SK-N-SH (cell line): ENCODE measurements at regions not wholly inside any gene's neighbourhood (a gene's known extent, or its start where the extent isn't known, plus 50 kb on each side); places are given as distances from the start of the nearest gene placed in this dataset.

Experiments
- CTCF ChIA-PET: fragments of 300-600, 350-600 bp; formaldehyde crosslinking; extraction: SDS; loops from one replicate; lab custom pipeline; 2021; lab: Yijun Ruan, JAX
- POLR2A ChIA-PET: fragments of 350-600 bp; sonication (Branson Sonifier 250); formaldehyde crosslinking; extraction: SDS; loops from one replicate; lab custom pipeline; 2020; ENCODE audit warnings: antibody characterized with exemption, inconsistent platforms; lab: Yijun Ruan, JAX
- DNase-seq: peaks from one replicate; pipeline ENCODE4 v3.0.0; 2012
- H2AFZ ChIP-seq: fragments of 200-600 bp; sonication (generic); 2 replicates; pipeline ENCODE4 v1.8.1; 2016; ENCODE audit warnings: antibody characterized with exemption, mild to moderate bottlenecking, low read depth
- H3F3A ChIP-seq: fragments of 200-600 bp; sonication (generic); replicated peaks from 2 replicates; pipeline ENCODE3; 2016; ENCODE audit warnings: antibody characterized with exemption, mild to moderate bottlenecking; ENCODE audit not compliant: insufficient read depth
- H3K27ac ChIP-seq, 2 experiments: fragments of 200-500 bp in 1 of 2; fragments of 200-600 bp in 1 of 2; sonication (Bioruptor generic) in 1 of 2; sonication (generic), shearing (Covaris generic) in 1 of 2; 2 replicates each; pipeline versions ENCODE4 v1.5.1 to v1.6.1; 2014 to 2016; ENCODE audit warnings: low read depth in 2 of 2, inconsistent platforms in 1 of 2, low read length in 1 of 2, mild to moderate bottlenecking in 1 of 2, mixed read lengths in 1 of 2
- H3K27me3 ChIP-seq: fragments of 200-600 bp; sonication (generic), shearing (Covaris generic); 2 replicates; pipeline ENCODE4 v1.6.1; 2016; ENCODE audit warnings: mixed run types; ENCODE audit not compliant: insufficient read depth
- H3K36me3 ChIP-seq, 2 experiments: fragments of 200-500 bp in 1 of 2; fragments of 200-600 bp in 1 of 2; sonication (Bioruptor generic) in 1 of 2; sonication (generic) in 1 of 2; replicated peaks in 1 of 2; 2 replicates each; pipeline versions ENCODE3 to v1.5.1; 2014 to 2016; ENCODE audit warnings: low read length in 1 of 2, mild to moderate bottlenecking in 1 of 2; ENCODE audit not compliant: insufficient read depth in 2 of 2, control insufficient read depth in 1 of 2
- H3K4me1 ChIP-seq, 2 experiments: fragments of 200-500 bp in 1 of 2; fragments of 200-600 bp in 1 of 2; sonication (Bioruptor generic) in 1 of 2; sonication (generic), shearing (Covaris generic) in 1 of 2; 2 replicates each; pipeline versions ENCODE4 v1.5.1 to v1.6.1; 2014 to 2016; ENCODE audit warnings: low read depth in 1 of 2, low read length in 1 of 2, mixed run types in 1 of 2; ENCODE audit not compliant: insufficient read depth in 2 of 2, control insufficient read depth in 1 of 2
- H3K4me2 ChIP-seq: fragments of 200-600 bp; sonication (generic), shearing (Covaris generic); 2 replicates; pipeline ENCODE4 v1.6.1; 2017; ENCODE audit warnings: mixed run types
- H3K4me3 ChIP-seq, 2 experiments: fragments of 200-500 bp in 1 of 2; fragments of 200-600 bp in 1 of 2; sonication (Bioruptor generic) in 1 of 2; sonication (generic), shearing (Covaris generic) in 1 of 2; 2 replicates each; pipeline versions ENCODE4 v1.5.1 to v1.8.1; 2014 to 2016; ENCODE audit warnings: low read depth in 2 of 2, inconsistent platforms in 1 of 2, low read length in 1 of 2, mild to moderate bottlenecking in 1 of 2, mixed read lengths in 1 of 2, moderate library complexity in 1 of 2
- H3K79me2 ChIP-seq: fragments of 200-600 bp; sonication (generic); 2 replicates; pipeline ENCODE4 v1.8.1; 2017; ENCODE audit warnings: mild to moderate bottlenecking; ENCODE audit not compliant: insufficient read depth
- H3K9ac ChIP-seq: fragments of 200-600 bp; sonication (generic); 2 replicates; pipeline ENCODE4 v1.6.1; 2017; ENCODE audit warnings: mixed run types
- H3K9me2 ChIP-seq: fragments of 200-600 bp; sonication (generic); 2 replicates; pipeline ENCODE4 v1.6.1; 2017; ENCODE audit warnings: mixed run types
- H3K9me3 ChIP-seq: fragments of 200-600 bp; sonication (generic); 2 replicates; pipeline ENCODE4 v1.6.1; 2017; ENCODE audit warnings: mixed run types, mild to moderate bottlenecking, moderate library complexity
- H4K20me1 ChIP-seq: fragments of 200-600 bp; sonication (generic); 2 replicates; pipeline ENCODE4 v1.6.1; 2017; ENCODE audit warnings: mild to moderate bottlenecking, mixed run types; ENCODE audit not compliant: insufficient read depth
- EP300 ChIP-seq, 2 experiments: IDR thresholded peaks; 2 replicates each; pipeline versions ENCODE4 v1.4.0 to v1.6.1; 2012; ENCODE audit warnings: borderline replicate concordance in 1 of 2, low read depth in 1 of 2, low read length in 1 of 2
- EZH2phosphoT487 ChIP-seq: fragments of 200-600 bp; sonication (generic); IDR thresholded peaks from 2 replicates; pipeline ENCODE4 v1.6.1; 2017; ENCODE audit warnings: low read depth, mixed run types, mild to moderate bottlenecking, antibody characterized with exemption, moderate library complexity, borderline replicate concordance
- FOXM1 ChIP-seq: IDR thresholded peaks from 2 replicates; pipeline ENCODE4 v1.4.0; 2012; ENCODE audit warnings: low read depth, mild to moderate bottlenecking
- GATA2 ChIP-seq: sonication (generic); formaldehyde crosslinking; IDR thresholded peaks from 2 replicates; pipeline ENCODE4 v1.5.0; 2020; ENCODE audit warnings: mild to moderate bottlenecking, missing genetic modification reagents
- JUND ChIP-seq: IDR thresholded peaks from 2 replicates; pipeline ENCODE4 v1.4.0; 2012
- POLR2AphosphoS5 ChIP-seq: IDR thresholded peaks from 2 replicates; pipeline ENCODE4 v1.6.1; 2012; ENCODE audit warnings: low read depth, low read length
- RXRA ChIP-seq: IDR thresholded peaks from 2 replicates; pipeline ENCODE4 v1.4.0; 2012; ENCODE audit warnings: low read depth, mild to moderate bottlenecking, borderline replicate concordance
- SMC3 ChIP-seq: IDR thresholded peaks from 2 replicates; pipeline ENCODE4 v1.6.1; 2012; ENCODE audit warnings: low read depth, low read length, improper control_type of control experiment
- USF1 ChIP-seq: IDR thresholded peaks from 2 replicates; pipeline ENCODE4 v1.4.0; 2012; ENCODE audit warnings: low read depth, borderline replicate concordance
- USF2 ChIP-seq: fragments of 150-350 bp; IDR thresholded peaks from 2 replicates; pipeline ENCODE4 v1.6.1; 2017; ENCODE audit warnings: antibody characterized with exemption, low read length, low read depth, borderline replicate concordance
- WGBS: methylation state at CpG from one replicate; pipeline ENCODE4 v1.1.6; 2017; ENCODE audit warnings: low lambda C conversion rate; 5-methylcytosine and 5-hydroxymethylcytosine counted together
- TF ChIP-seq, protein P1 (sequence below): IDR thresholded peaks from 2 replicates; pipeline ENCODE4 v1.6.1; 2012; ENCODE audit warnings: mild to moderate bottlenecking, low read depth, low read length, moderate library complexity
- TF ChIP-seq, protein P2 (sequence below): IDR thresholded peaks from 2 replicates; pipeline ENCODE4; 2012
- TF ChIP-seq, protein P3 (sequence below): IDR thresholded peaks from 2 replicates; pipeline ENCODE4 v1.4.0; 2012; ENCODE audit warnings: low read depth, borderline replicate concordance

DNA sequence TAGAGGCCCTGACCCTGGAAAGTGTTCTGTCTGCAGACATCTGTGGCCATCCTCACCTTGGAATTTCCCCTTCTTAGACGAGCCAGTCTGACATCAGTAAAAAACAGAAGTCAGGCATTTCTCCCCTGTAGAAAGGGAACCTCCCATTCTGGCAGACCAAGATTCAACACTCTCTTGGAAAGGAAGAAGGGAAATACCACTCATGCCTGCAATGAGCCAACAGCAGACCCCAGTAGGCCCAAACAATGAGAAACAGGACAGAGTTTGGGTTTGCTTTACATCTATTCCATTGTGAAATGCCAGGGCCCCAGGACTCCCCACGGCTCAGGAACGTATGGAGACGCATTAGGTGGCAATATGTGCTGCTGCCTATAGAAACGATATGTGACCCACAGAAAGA is 264.0 kb upstream of the NSMCE3 start:
- H3K27ac ChIP-seq = no peak overlapping the region
- POLR2A ChIA-PET = interaction anchor here (0.6 kb wide), 1 partner anchor 181 kb away, joined by 3 read pairs; no protein-coding TSS in a partner anchor
- CTCF ChIA-PET = no interaction called here

DNA sequence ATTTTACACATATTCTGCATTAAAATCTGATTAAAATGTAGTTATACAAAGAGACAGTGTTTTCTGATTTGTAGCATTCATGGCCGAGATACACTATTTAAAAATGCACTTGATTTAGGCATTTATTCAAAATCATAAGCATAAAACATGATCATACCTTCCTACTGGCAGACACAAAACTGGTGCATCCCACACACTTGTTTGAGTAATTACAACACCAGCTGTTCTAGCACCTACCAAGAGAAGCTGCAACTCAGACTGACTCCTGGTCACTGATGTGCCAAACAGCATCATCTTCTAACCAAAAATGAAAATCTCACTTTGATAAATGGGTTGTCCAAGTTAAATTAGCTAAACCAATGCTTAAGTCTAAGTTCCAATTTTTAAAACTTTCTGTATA is 262.7 kb upstream of the NSMCE3 start:
- no peaks in the 10 kb centered on the region for H3K79me2 ChIP-seq
- H2AFZ ChIP-seq = no peak overlapping the region
- H3K9me2 ChIP-seq = no peaks in the 10 kb centered on the region
- TF ChIP-seq EZH2phosphoT487 (no peak), EP300 (IDR thresholded peaks at IDR 0.05; ENCODE audit: borderline replicate concordance in 1 of 2, low read depth in 1 of 2, low read length in 1 of 2) (no peak), POLR2AphosphoS5 (no peak), JUND (no peak)
- TF ChIP-seq, all 33 proteins: peak for 0
- no peak for DNase-seq
- Histone ChIP-seq H3K4me3 (no peak overlapping the region), H3K4me2 (no peak overlapping the region), H3K9ac (no peak overlapping the region), H4K20me1 (no peaks in the 10 kb centered on the region), H3K9me3 (no peaks in the 10 kb centered on the region), H3K4me1 (peaks cover 0 to 3% of the 10 kb centered on the region in 2 experiments; a peak in 1 of 4 replicates), H3K27me3 (no peaks in the 10 kb centered on the region), H3F3A (no peaks in the 10 kb centered on the region), H3K27ac (no peak overlapping the region), H3K36me3 (no peaks in the 10 kb centered on the region)
- POLR2A ChIA-PET = no interaction called here
- 9% methylated on average over 1 of the region's 1 CpG for WGBS
- CTCF ChIA-PET = no interaction called here

More for the DNA sequence above, 264.0 kb upstream of the NSMCE3 start:
- no peak for TF ChIP-seq RXRA
- TF ChIP-seq, protein P1, sequence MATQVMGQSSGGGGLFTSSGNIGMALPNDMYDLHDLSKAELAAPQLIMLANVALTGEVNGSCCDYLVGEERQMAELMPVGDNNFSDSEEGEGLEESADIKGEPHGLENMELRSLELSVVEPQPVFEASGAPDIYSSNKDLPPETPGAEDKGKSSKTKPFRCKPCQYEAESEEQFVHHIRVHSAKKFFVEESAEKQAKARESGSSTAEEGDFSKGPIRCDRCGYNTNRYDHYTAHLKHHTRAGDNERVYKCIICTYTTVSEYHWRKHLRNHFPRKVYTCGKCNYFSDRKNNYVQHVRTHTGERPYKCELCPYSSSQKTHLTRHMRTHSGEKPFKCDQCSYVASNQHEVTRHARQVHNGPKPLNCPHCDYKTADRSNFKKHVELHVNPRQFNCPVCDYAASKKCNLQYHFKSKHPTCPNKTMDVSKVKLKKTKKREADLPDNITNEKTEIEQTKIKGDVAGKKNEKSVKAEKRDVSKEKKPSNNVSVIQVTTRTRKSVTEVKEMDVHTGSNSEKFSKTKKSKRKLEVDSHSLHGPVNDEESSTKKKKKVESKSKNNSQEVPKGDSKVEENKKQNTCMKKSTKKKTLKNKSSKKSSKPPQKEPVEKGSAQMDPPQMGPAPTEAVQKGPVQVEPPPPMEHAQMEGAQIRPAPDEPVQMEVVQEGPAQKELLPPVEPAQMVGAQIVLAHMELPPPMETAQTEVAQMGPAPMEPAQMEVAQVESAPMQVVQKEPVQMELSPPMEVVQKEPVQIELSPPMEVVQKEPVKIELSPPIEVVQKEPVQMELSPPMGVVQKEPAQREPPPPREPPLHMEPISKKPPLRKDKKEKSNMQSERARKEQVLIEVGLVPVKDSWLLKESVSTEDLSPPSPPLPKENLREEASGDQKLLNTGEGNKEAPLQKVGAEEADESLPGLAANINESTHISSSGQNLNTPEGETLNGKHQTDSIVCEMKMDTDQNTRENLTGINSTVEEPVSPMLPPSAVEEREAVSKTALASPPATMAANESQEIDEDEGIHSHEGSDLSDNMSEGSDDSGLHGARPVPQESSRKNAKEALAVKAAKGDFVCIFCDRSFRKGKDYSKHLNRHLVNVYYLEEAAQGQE = no peak
- no peak for TF ChIP-seq FOXM1
- TF ChIP-seq, all 33 proteins: peak for 0
- Histone ChIP-seq H3K36me3 (no peaks in the 10 kb centered on the region), H3K79me2 (no peaks in the 10 kb centered on the region), H3K9me3 (no peaks in the 10 kb centered on the region), H3K9me2 (no peaks in the 10 kb centered on the region), H3F3A (no peaks in the 10 kb centered on the region), H3K4me3 (no peak overlapping the region), H3K4me2 (no peak overlapping the region), H2AFZ (no peak overlapping the region), H3K4me1 (no peaks in the 10 kb centered on the region), H3K27me3 (no peaks in the 10 kb centered on the region), H4K20me1 (no peaks in the 10 kb centered on the region), H3K9ac (no peak overlapping the region)
- WGBS = 26% methylated on average over 5 of the region's 5 CpGs
- DNase-seq = no peak

DNA sequence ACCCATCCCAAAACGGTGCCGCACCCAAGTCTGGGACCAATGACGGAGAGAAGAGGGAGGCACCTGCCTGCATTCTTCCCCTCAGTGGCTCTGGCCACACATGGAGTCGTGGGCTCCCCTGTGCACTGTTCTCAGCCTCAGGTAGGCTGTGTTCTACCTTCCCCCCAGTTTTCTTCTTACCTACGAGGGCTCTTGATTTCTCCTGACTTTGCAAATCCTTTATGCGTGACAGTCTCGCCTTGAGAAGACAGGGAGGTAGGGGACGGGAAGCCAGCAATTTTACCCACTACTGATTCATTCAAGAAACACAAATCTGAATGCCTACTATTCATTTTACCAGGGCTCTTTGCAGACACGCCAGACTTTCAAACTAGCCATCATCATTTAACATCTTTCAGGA is 261.3 kb upstream of the NSMCE3 start:
- WGBS = 53% methylated on average over 8 of the region's 9 CpGs

More for the DNA sequence above, 261.3 kb upstream of the NSMCE3 start:
- Histone ChIP-seq H2AFZ (no peak overlapping the region), H3K27ac (no peak overlapping the region), H3K9ac (no peak overlapping the region), H3K36me3 (no peaks in the 10 kb centered on the region), H3K4me3 (no peak overlapping the region)
- DNase-seq = no peak
- TF ChIP-seq EZH2phosphoT487 = no peak
- TF ChIP-seq, protein P2, sequence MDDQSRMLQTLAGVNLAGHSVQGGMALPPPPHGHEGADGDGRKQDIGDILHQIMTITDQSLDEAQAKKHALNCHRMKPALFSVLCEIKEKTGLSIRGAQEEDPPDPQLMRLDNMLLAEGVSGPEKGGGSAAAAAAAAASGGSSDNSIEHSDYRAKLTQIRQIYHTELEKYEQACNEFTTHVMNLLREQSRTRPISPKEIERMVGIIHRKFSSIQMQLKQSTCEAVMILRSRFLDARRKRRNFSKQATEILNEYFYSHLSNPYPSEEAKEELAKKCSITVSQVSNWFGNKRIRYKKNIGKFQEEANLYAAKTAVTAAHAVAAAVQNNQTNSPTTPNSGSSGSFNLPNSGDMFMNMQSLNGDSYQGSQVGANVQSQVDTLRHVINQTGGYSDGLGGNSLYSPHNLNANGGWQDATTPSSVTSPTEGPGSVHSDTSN = no peak
- TF ChIP-seq SMC3 = no peak
- TF ChIP-seq GATA2 (CRISPR knock-in tag) = no peak
- no peak for TF ChIP-seq USF2
- no peak for TF ChIP-seq USF1
- TF ChIP-seq, protein P3, sequence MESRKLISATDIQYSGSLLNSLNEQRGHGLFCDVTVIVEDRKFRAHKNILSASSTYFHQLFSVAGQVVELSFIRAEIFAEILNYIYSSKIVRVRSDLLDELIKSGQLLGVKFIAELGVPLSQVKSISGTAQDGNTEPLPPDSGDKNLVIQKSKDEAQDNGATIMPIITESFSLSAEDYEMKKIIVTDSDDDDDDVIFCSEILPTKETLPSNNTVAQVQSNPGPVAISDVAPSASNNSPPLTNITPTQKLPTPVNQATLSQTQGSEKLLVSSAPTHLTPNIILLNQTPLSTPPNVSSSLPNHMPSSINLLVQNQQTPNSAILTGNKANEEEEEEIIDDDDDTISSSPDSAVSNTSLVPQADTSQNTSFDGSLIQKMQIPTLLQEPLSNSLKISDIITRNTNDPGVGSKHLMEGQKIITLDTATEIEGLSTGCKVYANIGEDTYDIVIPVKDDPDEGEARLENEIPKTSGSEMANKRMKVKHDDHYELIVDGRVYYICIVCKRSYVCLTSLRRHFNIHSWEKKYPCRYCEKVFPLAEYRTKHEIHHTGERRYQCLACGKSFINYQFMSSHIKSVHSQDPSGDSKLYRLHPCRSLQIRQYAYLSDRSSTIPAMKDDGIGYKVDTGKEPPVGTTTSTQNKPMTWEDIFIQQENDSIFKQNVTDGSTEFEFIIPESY = no peak
- TF ChIP-seq, all 33 proteins: peak for 0
- Histone ChIP-seq H3K4me2 (no peak overlapping the region), H3K27me3 (no peaks in the 10 kb centered on the region), H3K9me3 (no peaks in the 10 kb centered on the region), H3K4me1 (peaks cover 0 to 3% of the 10 kb centered on the region in 2 experiments; a peak in 1 of 4 replicates), H3K79me2 (no peaks in the 10 kb centered on the region), H3K9me2 (no peaks in the 10 kb centered on the region), H4K20me1 (no peaks in the 10 kb centered on the region), H3F3A (no peaks in the 10 kb centered on the region)
- ChIA-PET POLR2A (no interaction called here), CTCF (no interaction called here)
